ENCODE measurements at regions not wholly inside any gene's neighbourhood (a gene's known extent, or its start where the extent isn't known, plus 50 kb on each side); places are given as distances from the start of the nearest gene placed in this dataset.

DNA sequence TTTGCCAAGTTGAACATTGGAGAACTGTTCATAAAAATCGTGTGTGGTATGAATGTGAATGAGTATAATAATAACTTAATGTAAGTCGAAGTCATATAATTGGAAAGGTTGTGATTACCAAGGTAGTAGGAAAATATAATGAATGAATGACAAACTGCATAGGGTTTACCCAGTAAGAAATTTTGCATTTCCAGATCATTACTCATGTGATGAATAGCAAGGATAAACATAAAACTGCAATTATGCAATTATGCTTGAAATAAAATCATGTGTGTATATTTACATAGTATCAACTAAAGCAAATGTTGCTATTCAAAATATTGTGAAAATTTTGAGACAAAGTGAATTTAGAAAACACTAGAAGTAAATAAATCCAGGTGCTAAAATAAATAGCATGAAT, 1108.7 kb upstream of the TMEFF2 start:
- Histone ChIP-seq H3K9me3 (ENCODE audit: control extremely low read depth in 1 of 3, control insufficient read depth in 2 of 3, insufficient read depth in 1 of 3, low read length in 2 of 3) (no peaks in the 10 kb centered on the region), H3K4me1 (ENCODE audit: control insufficient read depth in 2 of 2, insufficient read depth in 2 of 2, low read length in 2 of 2) (no peaks in the 10 kb centered on the region), H3K27ac (ENCODE audit: low read length in 2 of 2) (no peak overlapping the region), H3K79me2 (ENCODE audit: control insufficient read depth, insufficient read depth, low read length) (no peaks in the 10 kb centered on the region), H3K4me2 (replicated peaks; ENCODE audit: low read depth, low read length, poor library complexity, severe bottlenecking) (no peak overlapping the region), H4K20me1 (ENCODE audit: control insufficient read depth, insufficient read depth, low read length, poor library complexity, severe bottlenecking) (no peaks in the 10 kb centered on the region), H2AFZ (ENCODE audit: insufficient read depth, low read depth, low read length, poor library complexity, severe bottlenecking) (no peak overlapping the region), H3K4me3 (ENCODE audit: control extremely low read depth in 1 of 5, extremely low read depth in 1 of 5, insufficient read depth in 1 of 5, low read depth in 2 of 5, low read length in 4 of 5) (no peak overlapping the region), H3K36me3 (replicated peaks in 1 of 2; ENCODE audit: control extremely low read depth in 1 of 2, control insufficient read depth in 1 of 2, extremely low read depth in 1 of 2, insufficient read depth in 2 of 2, low read length in 1 of 2) (no peaks in the 10 kb centered on the region), H3K27me3 (replicated peaks in 1 of 4; ENCODE audit: control extremely low read depth in 1 of 4, control insufficient read depth in 3 of 4, insufficient read depth in 4 of 4, low read length in 3 of 4) (no peaks in the 10 kb centered on the region), H3K9ac (ENCODE audit: low read length) (no peak overlapping the region)
- 90% methylated on average over 2 of the region's 2 CpGs for WGBS (ENCODE audit: insufficient coverage)
- Mint-ChIP-seq H3K4me1 (no peaks in the 10 kb centered on the region), H3K27me3 (no peaks in the 10 kb centered on the region), H3K4me3 (no peak overlapping the region), H3K9me3 (ENCODE audit: insufficient read depth) (no peaks in the 10 kb centered on the region), H3K27ac (no peak overlapping the region)
- CTCF ChIA-PET = no interaction called here
- POLR2A ChIA-PET = no interaction called here
- no peak for DNase-seq
- intact Hi-C loops (cut with micrococcal nuclease) = no loop called here
- TF ChIP-seq EZH2 (IDR thresholded peaks at IDR 0.05; ENCODE audit: borderline replicate concordance, insufficient read depth, low read depth, low read length, poor library complexity, severe bottlenecking) = no peak
- TF ChIP-seq, protein P1, sequence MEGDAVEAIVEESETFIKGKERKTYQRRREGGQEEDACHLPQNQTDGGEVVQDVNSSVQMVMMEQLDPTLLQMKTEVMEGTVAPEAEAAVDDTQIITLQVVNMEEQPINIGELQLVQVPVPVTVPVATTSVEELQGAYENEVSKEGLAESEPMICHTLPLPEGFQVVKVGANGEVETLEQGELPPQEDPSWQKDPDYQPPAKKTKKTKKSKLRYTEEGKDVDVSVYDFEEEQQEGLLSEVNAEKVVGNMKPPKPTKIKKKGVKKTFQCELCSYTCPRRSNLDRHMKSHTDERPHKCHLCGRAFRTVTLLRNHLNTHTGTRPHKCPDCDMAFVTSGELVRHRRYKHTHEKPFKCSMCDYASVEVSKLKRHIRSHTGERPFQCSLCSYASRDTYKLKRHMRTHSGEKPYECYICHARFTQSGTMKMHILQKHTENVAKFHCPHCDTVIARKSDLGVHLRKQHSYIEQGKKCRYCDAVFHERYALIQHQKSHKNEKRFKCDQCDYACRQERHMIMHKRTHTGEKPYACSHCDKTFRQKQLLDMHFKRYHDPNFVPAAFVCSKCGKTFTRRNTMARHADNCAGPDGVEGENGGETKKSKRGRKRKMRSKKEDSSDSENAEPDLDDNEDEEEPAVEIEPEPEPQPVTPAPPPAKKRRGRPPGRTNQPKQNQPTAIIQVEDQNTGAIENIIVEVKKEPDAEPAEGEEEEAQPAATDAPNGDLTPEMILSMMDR (IDR thresholded peaks at IDR 0.05) = no peak
- no peak for ATAC-seq (ENCODE audit: low read depth)

DNA sequence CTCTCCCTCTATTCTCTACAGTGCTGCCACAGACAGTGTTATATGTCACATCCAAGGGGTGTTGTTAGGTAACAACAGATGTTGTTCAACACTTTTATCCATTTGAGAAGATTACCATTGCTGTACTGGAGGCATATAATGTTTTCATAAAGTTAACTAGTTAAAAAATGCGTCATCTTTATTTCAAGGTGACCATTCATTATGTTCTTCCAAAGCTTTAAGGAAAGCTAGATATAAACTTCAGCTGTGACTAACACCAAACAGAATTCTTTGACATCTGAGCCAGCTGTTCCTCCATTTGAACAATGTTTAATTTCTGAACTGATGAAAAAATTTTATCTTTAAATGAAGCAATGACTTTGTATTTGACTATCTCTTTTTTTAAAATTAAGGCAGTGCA, 1099.6 kb upstream of the TMEFF2 start:
- H3K4me3 Mint-ChIP-seq = no peak overlapping the region
- no peak overlapping the region for H3K27ac Mint-ChIP-seq
- Histone ChIP-seq H3K36me3 (replicated peaks in 1 of 2; ENCODE audit: control extremely low read depth in 1 of 2, control insufficient read depth in 1 of 2, extremely low read depth in 1 of 2, insufficient read depth in 2 of 2, low read length in 1 of 2) (no peaks in the 10 kb centered on the region), H3K9ac (ENCODE audit: low read length) (no peak overlapping the region), H3K4me2 (replicated peaks; ENCODE audit: low read depth, low read length, poor library complexity, severe bottlenecking) (no peak overlapping the region), H3K9me3 (ENCODE audit: control extremely low read depth in 1 of 3, control insufficient read depth in 2 of 3, insufficient read depth in 1 of 3, low read length in 2 of 3) (peaks cover 0 to 3% (median 0%) of the 10 kb centered on the region in 3 donors), H3K4me1 (ENCODE audit: control insufficient read depth in 2 of 2, insufficient read depth in 2 of 2, low read length in 2 of 2) (no peaks in the 10 kb centered on the region), H2AFZ (ENCODE audit: insufficient read depth, low read depth, low read length, poor library complexity, severe bottlenecking) (no peak overlapping the region), H3K79me2 (ENCODE audit: control insufficient read depth, insufficient read depth, low read length) (no peaks in the 10 kb centered on the region), H3K27me3 (replicated peaks in 1 of 4; ENCODE audit: control extremely low read depth in 1 of 4, control insufficient read depth in 3 of 4, insufficient read depth in 4 of 4, low read length in 3 of 4) (no peaks in the 10 kb centered on the region), H3K27ac (ENCODE audit: low read length in 2 of 2) (no peak overlapping the region), H3K4me3 (ENCODE audit: control extremely low read depth in 1 of 5, extremely low read depth in 1 of 5, insufficient read depth in 1 of 5, low read depth in 2 of 5, low read length in 4 of 5) (no peak overlapping the region), H4K20me1 (ENCODE audit: control insufficient read depth, insufficient read depth, low read length, poor library complexity, severe bottlenecking) (no peaks in the 10 kb centered on the region)
- CTCF ChIA-PET = no interaction called here
- no peaks in the 10 kb centered on the region for H3K27me3 Mint-ChIP-seq
- no CpG with 5 or more reads among the region's 1 CpG for WGBS (ENCODE audit: insufficient coverage)
- no peak for ATAC-seq (ENCODE audit: low read depth)
- no peaks in the 10 kb centered on the region for H3K4me1 Mint-ChIP-seq
- DNase-seq = no peak
- H3K9me3 Mint-ChIP-seq (ENCODE audit: insufficient read depth) = no peaks in the 10 kb centered on the region
- POLR2A ChIA-PET = no interaction called here
- TF ChIP-seq EZH2 (IDR thresholded peaks at IDR 0.05; ENCODE audit: borderline replicate concordance, insufficient read depth, low read depth, low read length, poor library complexity, severe bottlenecking) = no peak
- TF ChIP-seq, protein P1 (IDR thresholded peaks at IDR 0.05) = no peak
- intact Hi-C loops (cut with micrococcal nuclease) = no loop called here

Data from B cell (primary cell).